ENCODE measurements at regions not wholly inside any gene's neighbourhood (a gene's known extent, or its start where the extent isn't known, plus 50 kb on each side); places are given as distances from the start of the nearest gene placed in this dataset.
"Not testable (repeated sequence)": the region's sequence is repeated elsewhere in the genome, so short reads cannot be mapped to it uniquely, and the experiment has no call there.

- DNase-seq: no peak
These were observed 260.9 kb downstream of the AHR start for GRCh38 chr7:17559388-17559787.

- no peak for DNase-seq
These were observed 262.1 kb downstream of the AHR start for GRCh38 chr7:17560516-17560915.

GRCh38 chr7:17560966-17561365 lies 262.5 kb downstream of the AHR start:
- no peak for DNase-seq

GRCh38 chr7:17564678-17565212 lies 266.3 kb downstream of the AHR start:
- no peak for DNase-seq

- no peak for DNase-seq
These were observed 281.7 kb downstream of the AHR start for GRCh38 chr7:17580141-17580540.

- no peak for DNase-seq
These were observed 282.4 kb downstream of the AHR start for GRCh38 chr7:17580856-17581255.

- DNase-seq: no peak
These were observed 282.8 kb downstream of the AHR start for GRCh38 chr7:17581301-17581700.

- DNase-seq: not testable (repeated sequence)
These were observed 284.2 kb downstream of the AHR start for GRCh38 chr7:17582696-17583095.

GRCh38 chr7:17583786-17584185 lies 285.3 kb downstream of the AHR start:
- no peak for DNase-seq

GRCh38 chr7:17584822-17585221 lies 286.4 kb downstream of the AHR start:
- DNase-seq: no peak

GRCh38 chr7:17586711-17587110 lies 288.3 kb downstream of the AHR start:
- DNase-seq: no peak

GRCh38 chr7:17588730-17589129 lies 290.3 kb downstream of the AHR start:
- no peak for DNase-seq

- no peak for DNase-seq
These were observed 291.2 kb downstream of the AHR start for GRCh38 chr7:17589671-17590070.

- DNase-seq: no peak
These were observed 291.8 kb downstream of the AHR start for GRCh38 chr7:17590221-17590620.

GRCh38 chr7:17593819-17594419 lies 295.5 kb downstream of the AHR start:
- DNase-seq: no peak

- no peak for DNase-seq
These were observed 297.1 kb downstream of the AHR start for GRCh38 chr7:17595546-17595945.

- no peak for DNase-seq
These were observed 299.9 kb downstream of the AHR start for GRCh38 chr7:17598305-17598704.

- no peak for DNase-seq
These were observed 300.4 kb downstream of the AHR start for GRCh38 chr7:17598846-17599245.

GRCh38 chr7:17599733-17600339 lies 301.4 kb downstream of the AHR start:
- DNase-seq: no peak

GRCh38 chr7:17600340-17600752 lies 301.9 kb downstream of the AHR start:
- no peak for DNase-seq

- no peak for DNase-seq
These were observed 303.5 kb downstream of the AHR start for GRCh38 chr7:17601921-17602320.

- no peak for DNase-seq
These were observed 309.8 kb downstream of the AHR start for GRCh38 chr7:17608114-17608833.

- DNase-seq: no peak
These were observed 313.2 kb downstream of the AHR start for GRCh38 chr7:17611611-17612010.
